ENCODE measurements at regions not wholly inside any gene's neighbourhood (a gene's known extent, or its start where the extent isn't known, plus 50 kb on each side); places are given as distances from the start of the nearest gene placed in this dataset.

DNA sequence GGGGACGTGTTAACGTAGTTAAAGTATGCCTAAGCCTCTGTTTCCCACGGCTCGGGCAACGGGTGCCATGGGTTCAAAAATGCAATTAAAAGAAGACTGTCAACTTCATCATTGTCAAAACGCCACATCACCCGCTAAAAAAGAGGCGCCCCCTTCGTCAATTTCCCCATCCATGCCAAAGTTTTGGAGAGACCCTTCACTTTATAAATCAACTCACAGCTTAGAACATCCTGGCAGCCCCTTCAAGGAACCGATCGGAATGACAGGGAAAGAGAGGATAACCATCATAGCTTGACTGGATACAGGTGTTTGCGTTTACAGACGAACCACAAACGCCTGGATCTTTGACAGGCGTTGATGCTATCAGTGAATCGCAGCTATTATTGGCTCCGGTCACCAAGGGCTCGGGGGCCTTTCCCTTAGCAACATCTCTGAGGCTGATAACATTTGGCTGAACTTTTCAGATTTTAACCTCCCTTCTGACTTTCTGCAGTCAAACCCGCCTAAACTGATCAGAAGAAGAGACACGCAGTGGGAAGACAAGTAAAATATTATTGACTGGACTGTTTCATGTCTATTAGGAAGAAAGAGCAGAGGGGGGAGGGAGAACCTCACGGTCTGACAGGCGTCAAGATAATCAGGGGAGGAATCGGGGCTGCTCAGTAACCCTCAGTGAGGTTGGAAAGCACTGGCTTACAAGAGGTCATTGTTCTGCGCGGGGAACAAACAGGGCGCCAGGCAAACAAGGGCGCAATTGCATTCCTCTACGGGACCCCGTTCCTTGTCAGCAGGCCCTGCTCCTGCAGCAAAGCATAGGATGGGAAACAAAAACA, 322.5 kb upstream of the ZNF507 start:
- Histone ChIP-seq H3K4me2 (ENCODE audit: low read length) (no peak overlapping the region), H3K36me3 (replicated peaks; ENCODE audit: low read depth, low read length) (no peaks in the 10 kb centered on the region), H2AFZ (ENCODE audit: low read depth, low read length) (no peak overlapping the region), H3K4me3 (ENCODE audit: low read length) (no peak overlapping the region), H3K79me2 (ENCODE audit: low read length) (no peaks in the 10 kb centered on the region), H3K9ac (ENCODE audit: low read length) (no peak overlapping the region), H3K27me3 (ENCODE audit: low read depth, low read length) (no peaks in the 10 kb centered on the region), H3K27ac (ENCODE audit: low read length) (no peak overlapping the region), H3K9me3 (ENCODE audit: insufficient read depth, low read length) (peaks cover 3% of the 10 kb centered on the region; the same call in 1 of the 2 replicates), H3K4me1 (ENCODE audit: low read length) (no peaks in the 10 kb centered on the region), H4K20me1 (ENCODE audit: insufficient read depth, low read length) (no peaks in the 10 kb centered on the region)
- TF ChIP-seq EZH2phosphoT487 (IDR thresholded peaks at IDR 0.05; ENCODE audit: low read depth): no peak
- TF ChIP-seq, protein P1, sequence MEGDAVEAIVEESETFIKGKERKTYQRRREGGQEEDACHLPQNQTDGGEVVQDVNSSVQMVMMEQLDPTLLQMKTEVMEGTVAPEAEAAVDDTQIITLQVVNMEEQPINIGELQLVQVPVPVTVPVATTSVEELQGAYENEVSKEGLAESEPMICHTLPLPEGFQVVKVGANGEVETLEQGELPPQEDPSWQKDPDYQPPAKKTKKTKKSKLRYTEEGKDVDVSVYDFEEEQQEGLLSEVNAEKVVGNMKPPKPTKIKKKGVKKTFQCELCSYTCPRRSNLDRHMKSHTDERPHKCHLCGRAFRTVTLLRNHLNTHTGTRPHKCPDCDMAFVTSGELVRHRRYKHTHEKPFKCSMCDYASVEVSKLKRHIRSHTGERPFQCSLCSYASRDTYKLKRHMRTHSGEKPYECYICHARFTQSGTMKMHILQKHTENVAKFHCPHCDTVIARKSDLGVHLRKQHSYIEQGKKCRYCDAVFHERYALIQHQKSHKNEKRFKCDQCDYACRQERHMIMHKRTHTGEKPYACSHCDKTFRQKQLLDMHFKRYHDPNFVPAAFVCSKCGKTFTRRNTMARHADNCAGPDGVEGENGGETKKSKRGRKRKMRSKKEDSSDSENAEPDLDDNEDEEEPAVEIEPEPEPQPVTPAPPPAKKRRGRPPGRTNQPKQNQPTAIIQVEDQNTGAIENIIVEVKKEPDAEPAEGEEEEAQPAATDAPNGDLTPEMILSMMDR (IDR thresholded peaks at IDR 0.05; ENCODE audit: low read depth, low read length): no peak

GRCh38 chr19:32023564-32023832, 321.9 kb upstream of the ZNF507 start:
- no peak overlapping the region for H3K4me2 ChIP-seq (ENCODE audit: low read length)
- no peak overlapping the region for H3K9ac ChIP-seq (ENCODE audit: low read length)
- H3K9me3 ChIP-seq (ENCODE audit: insufficient read depth, low read length): peaks cover 3% of the 10 kb centered on the region; the same call in 1 of the 2 replicates
- TF ChIP-seq, protein P1 (IDR thresholded peaks at IDR 0.05; ENCODE audit: low read depth, low read length): no peak
- TF ChIP-seq EZH2phosphoT487 (IDR thresholded peaks at IDR 0.05; ENCODE audit: low read depth): no peak
- H3K36me3 ChIP-seq (replicated peaks; ENCODE audit: low read depth, low read length): no peaks in the 10 kb centered on the region
- no peak overlapping the region for H3K4me3 ChIP-seq (ENCODE audit: low read length)
- no peak overlapping the region for H3K27ac ChIP-seq (ENCODE audit: low read length)
- no peaks in the 10 kb centered on the region for H3K4me1 ChIP-seq (ENCODE audit: low read length)
- H3K27me3 ChIP-seq (ENCODE audit: low read depth, low read length): no peaks in the 10 kb centered on the region
- no peaks in the 10 kb centered on the region for H3K79me2 ChIP-seq (ENCODE audit: low read length)
- no peak overlapping the region for H2AFZ ChIP-seq (ENCODE audit: low read depth, low read length)
- no peaks in the 10 kb centered on the region for H4K20me1 ChIP-seq (ENCODE audit: insufficient read depth, low read length)

- H3K36me3 ChIP-seq (replicated peaks; ENCODE audit: low read depth, low read length): no peaks in the 10 kb centered on the region
Measured at GRCh38 chr19:32029235-32029634, 316.2 kb upstream of the ZNF507 start.

DNA sequence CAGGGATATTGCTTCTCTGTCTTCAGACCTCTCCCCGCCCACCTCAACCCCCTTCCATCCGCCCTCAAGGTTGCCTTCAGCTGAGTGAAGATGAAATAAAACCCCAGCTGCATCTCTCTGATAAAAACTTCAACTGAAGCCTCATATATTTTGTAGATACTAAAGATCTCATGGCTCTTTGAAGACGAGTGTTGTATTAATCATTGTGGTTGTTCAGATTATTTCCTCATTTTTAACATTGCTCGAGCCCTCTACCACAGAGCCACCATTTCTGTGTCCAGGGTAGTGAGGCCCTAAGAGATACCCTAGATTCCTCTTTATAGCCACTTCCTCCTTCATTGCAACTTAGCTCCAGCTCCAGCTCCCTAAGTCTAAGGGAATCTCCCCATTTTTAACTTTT, 312.8 kb upstream of the ZNF507 start:
- H3K4me1 ChIP-seq (ENCODE audit: low read length): no peaks in the 10 kb centered on the region
- TF ChIP-seq, protein P1 (IDR thresholded peaks at IDR 0.05; ENCODE audit: low read depth, low read length): no peak
- TF ChIP-seq EZH2phosphoT487 (IDR thresholded peaks at IDR 0.05; ENCODE audit: low read depth): no peak
- H3K27ac ChIP-seq (ENCODE audit: low read length): no peak overlapping the region

More at GRCh38 chr19:32029235-32029634, 316.2 kb upstream of the ZNF507 start:
- Histone ChIP-seq H3K27ac (ENCODE audit: low read length) (no peak overlapping the region), H3K4me2 (ENCODE audit: low read length) (no peak overlapping the region), H3K9me3 (ENCODE audit: insufficient read depth, low read length) (no peaks in the 10 kb centered on the region), H4K20me1 (ENCODE audit: insufficient read depth, low read length) (no peaks in the 10 kb centered on the region), H2AFZ (ENCODE audit: low read depth, low read length) (no peak overlapping the region), H3K9ac (ENCODE audit: low read length) (no peak overlapping the region), H3K4me3 (ENCODE audit: low read length) (no peak overlapping the region), H3K4me1 (ENCODE audit: low read length) (no peaks in the 10 kb centered on the region), H3K79me2 (ENCODE audit: low read length) (no peaks in the 10 kb centered on the region), H3K27me3 (ENCODE audit: low read depth, low read length) (no peaks in the 10 kb centered on the region)
- TF ChIP-seq, protein P1 (IDR thresholded peaks at IDR 0.05; ENCODE audit: low read depth, low read length): no peak
- TF ChIP-seq EZH2phosphoT487 (IDR thresholded peaks at IDR 0.05; ENCODE audit: low read depth): no peak

More for the DNA sequence above, 312.8 kb upstream of the ZNF507 start:
- Histone ChIP-seq H3K9ac (ENCODE audit: low read length) (no peak overlapping the region), H3K79me2 (ENCODE audit: low read length) (no peaks in the 10 kb centered on the region), H3K4me3 (ENCODE audit: low read length) (no peak overlapping the region), H3K36me3 (replicated peaks; ENCODE audit: low read depth, low read length) (no peaks in the 10 kb centered on the region), H3K27me3 (ENCODE audit: low read depth, low read length) (no peaks in the 10 kb centered on the region), H3K4me2 (ENCODE audit: low read length) (no peak overlapping the region), H4K20me1 (ENCODE audit: insufficient read depth, low read length) (no peaks in the 10 kb centered on the region), H2AFZ (ENCODE audit: low read depth, low read length) (no peak overlapping the region), H3K9me3 (ENCODE audit: insufficient read depth, low read length) (no peaks in the 10 kb centered on the region)

All from OCI-LY3 (cell line).